ENCODE measurements at regions not wholly inside any gene's neighbourhood (a gene's known extent, or its start where the extent isn't known, plus 50 kb on each side); places are given as distances from the start of the nearest gene placed in this dataset.

GRCh38 chr6:163728442-163729126, 314.1 kb downstream of the QKI start:
- Histone ChIP-seq H3K27me3 (replicated peaks; ENCODE audit: control insufficient read depth, insufficient read depth, low read length) (no peaks in the 10 kb centered on the region), H3K9me3 (no peaks in the 10 kb centered on the region), H3K36me3 (ENCODE audit: control insufficient read depth, insufficient read depth, low read length) (no peaks in the 10 kb centered on the region), H3K4me3 (ENCODE audit: low read depth, low read length) (no peak overlapping the region), H3K4me1 (no peaks in the 10 kb centered on the region)
- no peak for TF ChIP-seq CTCF (IDR thresholded peaks at IDR 0.05; ENCODE audit: insufficient read depth in 1 of 2, low read depth in 1 of 2, low read length in 1 of 2, severe bottlenecking in 1 of 2, unreplicated experiment in 1 of 2)
- no peak overlapping the region for H3K4me3 Mint-ChIP-seq (ENCODE audit: unreplicated experiment)
- ChIA-PET CTCF (no interaction called here), POLR2A (no interaction called here)
- H3K36me3 Mint-ChIP-seq (ENCODE audit: insufficient read depth, unreplicated experiment): no peaks in the 10 kb centered on the region
- intact Hi-C loops (cut with micrococcal nuclease; ENCODE audit: unreplicated experiment): no loop called here
- H3K27me3 Mint-ChIP-seq (ENCODE audit: insufficient read depth, unreplicated experiment): no peaks in the 10 kb centered on the region
- DNase-seq: no peak
- H3K9me3 Mint-ChIP-seq (ENCODE audit: unreplicated experiment): no peaks in the 10 kb centered on the region
- H3K4me1 Mint-ChIP-seq (ENCODE audit: low read depth, unreplicated experiment): no peaks in the 10 kb centered on the region
- no TSS peak for BruUV-seq (replicated peaks)
- no peak overlapping the region for H3K27ac Mint-ChIP-seq (ENCODE audit: unreplicated experiment)

GRCh38 chr6:163726037-163726695, 311.6 kb downstream of the QKI start:
- no peaks in the 10 kb centered on the region for H3K36me3 ChIP-seq (ENCODE audit: control insufficient read depth, insufficient read depth, low read length)
- H3K4me3 ChIP-seq (ENCODE audit: low read depth, low read length): no peak overlapping the region
- H3K4me1 ChIP-seq: no peaks in the 10 kb centered on the region
- Mint-ChIP-seq H3K4me1 (ENCODE audit: low read depth, unreplicated experiment) (no peaks in the 10 kb centered on the region), H3K36me3 (ENCODE audit: insufficient read depth, unreplicated experiment) (no peaks in the 10 kb centered on the region), H3K9me3 (ENCODE audit: unreplicated experiment) (no peaks in the 10 kb centered on the region), H3K4me3 (ENCODE audit: unreplicated experiment) (no peak overlapping the region), H3K27me3 (ENCODE audit: insufficient read depth, unreplicated experiment) (no peaks in the 10 kb centered on the region), H3K27ac (ENCODE audit: unreplicated experiment) (no peak overlapping the region)
- no peaks in the 10 kb centered on the region for H3K27me3 ChIP-seq (replicated peaks; ENCODE audit: control insufficient read depth, insufficient read depth, low read length)
- DNase-seq: no peak
- CTCF ChIA-PET: no interaction called here
- no TSS peak for BruUV-seq (replicated peaks)
- intact Hi-C loops (cut with micrococcal nuclease; ENCODE audit: unreplicated experiment): no loop called here
- no peaks in the 10 kb centered on the region for H3K9me3 ChIP-seq
- POLR2A ChIA-PET: no interaction called here
- no peak for TF ChIP-seq CTCF (IDR thresholded peaks at IDR 0.05; ENCODE audit: insufficient read depth in 1 of 2, low read depth in 1 of 2, low read length in 1 of 2, severe bottlenecking in 1 of 2, unreplicated experiment in 1 of 2)

- H3K27me3 Mint-ChIP-seq (ENCODE audit: insufficient read depth, unreplicated experiment): no peaks in the 10 kb centered on the region
- H3K27ac Mint-ChIP-seq (ENCODE audit: unreplicated experiment): no peak overlapping the region
These were observed 310.8 kb downstream of the QKI start for GRCh38 chr6:163725008-163725941.

More at GRCh38 chr6:163725008-163725941, 310.8 kb downstream of the QKI start:
- H3K27me3 ChIP-seq (replicated peaks; ENCODE audit: control insufficient read depth, insufficient read depth, low read length): no peaks in the 10 kb centered on the region
- Mint-ChIP-seq H3K9me3 (ENCODE audit: unreplicated experiment) (no peaks in the 10 kb centered on the region), H3K4me3 (ENCODE audit: unreplicated experiment) (no peak overlapping the region), H3K4me1 (ENCODE audit: low read depth, unreplicated experiment) (no peaks in the 10 kb centered on the region), H3K36me3 (ENCODE audit: insufficient read depth, unreplicated experiment) (no peaks in the 10 kb centered on the region)
- intact Hi-C loops (cut with micrococcal nuclease; ENCODE audit: unreplicated experiment): no loop called here
- TF ChIP-seq CTCF (IDR thresholded peaks at IDR 0.05; ENCODE audit: insufficient read depth in 1 of 2, low read depth in 1 of 2, low read length in 1 of 2, severe bottlenecking in 1 of 2, unreplicated experiment in 1 of 2): no peak
- no TSS peak for BruUV-seq (replicated peaks)
- DNase-seq: no peak
- POLR2A ChIA-PET: no interaction called here
- no peaks in the 10 kb centered on the region for H3K4me1 ChIP-seq
- H3K9me3 ChIP-seq: no peaks in the 10 kb centered on the region
- no peak overlapping the region for H3K4me3 ChIP-seq (ENCODE audit: low read depth, low read length)
- CTCF ChIA-PET: no interaction called here
- no peaks in the 10 kb centered on the region for H3K36me3 ChIP-seq (ENCODE audit: control insufficient read depth, insufficient read depth, low read length)

Data from Caco-2 (cell line).